Activated CD4-positive, alpha-beta T cell treated with anti-CD3 and anti-CD28 coated beads, Interleukin-2, Interleukin-4, amounts not matched to agents 100 ng/mL and 50 ng/mL, durations not matched to agents 16 hours and 8 hours (primary cell): ENCODE measurements at regions not wholly inside any gene's neighbourhood (a gene's known extent, or its start where the extent isn't known, plus 50 kb on each side); places are given as distances from the start of the nearest gene placed in this dataset.

ENCODE experiments used
- DNase-seq: peaks from one replicate; pipeline ENCODE4 v3.0.0-alpha.2; 2020; ENCODE audit warnings: low spot score

- DNase-seq, result no peak
These were observed 847.5 kb downstream of the TLE1 start for GRCh38 chr9:80841888-80842287.

- DNase-seq, result no peak
These were observed 849.3 kb downstream of the TLE1 start for GRCh38 chr9:80839821-80840675.

GRCh38 chr9:80836013-80836412 lies 853.3 kb downstream of the TLE1 start:
- DNase-seq, result no peak

GRCh38 chr9:80831751-80832150 lies 857.6 kb downstream of the TLE1 start:
- DNase-seq, result no peak

GRCh38 chr9:80811656-80812055 lies 877.7 kb downstream of the TLE1 start:
- no peak for DNase-seq

GRCh38 chr9:80811003-80811402 lies 878.3 kb downstream of the TLE1 start:
- DNase-seq, result no peak

GRCh38 chr9:80806671-80807070 lies 882.7 kb downstream of the TLE1 start:
- no peak for DNase-seq

GRCh38 chr9:80804873-80805272 lies 884.5 kb downstream of the TLE1 start:
- no peak for DNase-seq

GRCh38 chr9:80797831-80798688 lies 891.3 kb downstream of the TLE1 start:
- no peak for DNase-seq

- no peak for DNase-seq
These were observed 892.1 kb downstream of the TLE1 start for GRCh38 chr9:80797101-80797829.

- DNase-seq, result no peak
These were observed 892.7 kb downstream of the TLE1 start for GRCh38 chr9:80796632-80797031.

GRCh38 chr9:80794197-80794596 lies 895.1 kb downstream of the TLE1 start:
- DNase-seq, result no peak

GRCh38 chr9:80793706-80794105 lies 895.6 kb downstream of the TLE1 start:
- no peak for DNase-seq

- no peak for DNase-seq
These were observed 896.6 kb downstream of the TLE1 start for GRCh38 chr9:80792726-80793125.

GRCh38 chr9:80791836-80792235 lies 897.5 kb downstream of the TLE1 start:
- no peak for DNase-seq

- no peak for DNase-seq
These were observed 898.6 kb downstream of the TLE1 start for GRCh38 chr9:80790764-80791163.

- no peak for DNase-seq
These were observed 899.5 kb downstream of the TLE1 start for GRCh38 chr9:80789831-80790230.

- no peak for DNase-seq
These were observed 901.7 kb downstream of the TLE1 start for GRCh38 chr9:80787636-80788035.

GRCh38 chr9:80784647-80785046 lies 904.7 kb downstream of the TLE1 start:
- DNase-seq, result no peak

- no peak for DNase-seq
These were observed 913.4 kb downstream of the TLE1 start for GRCh38 chr9:80775971-80776370.

- DNase-seq, result no peak
These were observed 913.8 kb downstream of the TLE1 start for GRCh38 chr9:80775530-80775929.

GRCh38 chr9:80771555-80772347 lies 917.6 kb downstream of the TLE1 start:
- DNase-seq, result no peak
